HG02588 (cell line): ENCODE measurements at regions not wholly inside any gene's neighbourhood (a gene's known extent, or its start where the extent isn't known, plus 50 kb on each side); places are given as distances from the start of the nearest gene placed in this dataset.
"Not testable (repeated sequence)": the region's sequence is repeated elsewhere in the genome, so short reads cannot be mapped to it uniquely, and the experiment has no call there.

Experiments used
- ATAC-seq: cut with Tn5 transposase; IDR thresholded peaks from one replicate; pipeline ENCODE4 v1.9.1; 2021; ENCODE audit warnings: mild to moderate bottlenecking, moderate library complexity; ENCODE audit not compliant: unreplicated experiment

DNA sequence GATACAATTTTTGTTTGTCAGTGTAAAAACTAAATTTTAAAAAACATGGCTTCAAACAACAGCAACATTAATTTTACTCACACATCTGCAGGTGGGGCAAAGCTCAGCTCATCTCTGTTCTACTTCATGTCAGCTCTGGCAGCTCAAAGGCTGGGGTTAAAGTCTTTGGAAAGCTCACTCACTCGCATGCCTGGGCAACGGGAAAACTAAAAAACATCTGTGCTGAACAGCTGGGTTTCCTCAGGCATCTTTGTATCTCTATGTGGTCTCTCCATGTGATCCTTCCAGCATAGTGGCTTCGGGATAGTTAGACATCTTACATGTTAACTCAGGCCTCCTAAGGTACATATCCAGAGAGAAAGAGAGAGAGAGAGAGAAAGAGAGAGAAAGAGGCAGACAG, 499.6 kb downstream of the RFPL4B start:
- ATAC-seq = no peak

- ATAC-seq = no peak
Measured at GRCh38 chr6:112851146-112851545, 504.0 kb downstream of the RFPL4B start.

GRCh38 chr6:112853162-112853561, 506.0 kb downstream of the RFPL4B start:
- no peak for ATAC-seq

DNA sequence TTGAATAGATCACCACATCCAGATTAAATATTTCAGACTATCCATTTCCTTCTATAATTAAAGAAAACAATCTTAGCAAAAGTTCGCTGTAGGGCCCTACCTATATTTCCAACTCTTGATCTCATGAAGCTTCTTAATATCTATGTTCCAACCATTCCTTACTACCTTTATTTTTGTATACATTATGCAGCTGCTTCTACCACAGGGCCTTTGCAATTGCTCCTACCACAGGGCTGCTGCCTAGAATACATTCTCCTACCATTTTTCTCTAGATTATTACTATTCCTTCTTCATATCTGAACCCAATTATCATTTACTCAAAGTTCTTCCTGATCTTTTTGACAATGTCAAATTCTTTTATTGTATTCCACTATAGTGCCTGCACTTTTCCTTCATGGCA, 516.6 kb downstream of the RFPL4B start:
- ATAC-seq = no peak

DNA sequence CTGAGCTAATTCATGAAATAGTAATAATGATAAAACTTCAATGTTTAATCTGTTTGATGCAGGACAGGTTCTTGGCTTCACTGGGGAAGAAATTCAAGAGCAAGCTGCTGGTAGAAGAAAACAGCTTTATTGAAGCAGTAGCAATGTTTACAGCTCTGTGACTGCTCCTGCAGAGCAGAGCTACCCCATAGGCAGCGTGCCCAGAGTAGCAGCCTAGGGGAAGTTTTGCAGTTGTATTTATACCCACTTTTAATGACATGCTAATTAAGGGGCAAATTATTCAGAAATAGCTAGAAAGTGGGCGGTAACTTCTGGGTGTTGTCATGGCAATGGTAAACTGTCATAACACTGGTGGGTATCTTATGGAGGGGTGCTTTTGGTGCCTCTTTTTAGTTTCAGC, 518.0 kb downstream of the RFPL4B start:
- no peak for ATAC-seq

DNA sequence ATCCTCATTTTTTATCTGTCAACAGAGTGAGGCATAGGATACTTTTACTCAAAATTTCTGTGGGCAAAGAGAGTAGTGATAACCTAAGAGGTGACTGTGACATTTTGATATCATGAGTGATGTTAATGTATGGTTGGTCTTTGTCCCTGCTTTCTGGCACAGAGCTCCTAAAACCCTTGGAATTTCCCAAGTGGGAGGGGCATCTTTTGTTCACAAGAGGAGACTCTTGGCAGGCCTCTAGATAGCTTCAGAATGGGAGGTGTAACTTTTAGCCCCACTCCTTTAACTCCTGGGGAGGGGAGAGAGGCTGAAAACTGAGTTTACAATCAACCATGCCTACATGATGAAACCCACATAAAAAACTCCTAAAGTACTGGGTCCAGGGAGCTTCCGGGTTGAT, 527.8 kb downstream of the RFPL4B start:
- ATAC-seq = no peak

DNA sequence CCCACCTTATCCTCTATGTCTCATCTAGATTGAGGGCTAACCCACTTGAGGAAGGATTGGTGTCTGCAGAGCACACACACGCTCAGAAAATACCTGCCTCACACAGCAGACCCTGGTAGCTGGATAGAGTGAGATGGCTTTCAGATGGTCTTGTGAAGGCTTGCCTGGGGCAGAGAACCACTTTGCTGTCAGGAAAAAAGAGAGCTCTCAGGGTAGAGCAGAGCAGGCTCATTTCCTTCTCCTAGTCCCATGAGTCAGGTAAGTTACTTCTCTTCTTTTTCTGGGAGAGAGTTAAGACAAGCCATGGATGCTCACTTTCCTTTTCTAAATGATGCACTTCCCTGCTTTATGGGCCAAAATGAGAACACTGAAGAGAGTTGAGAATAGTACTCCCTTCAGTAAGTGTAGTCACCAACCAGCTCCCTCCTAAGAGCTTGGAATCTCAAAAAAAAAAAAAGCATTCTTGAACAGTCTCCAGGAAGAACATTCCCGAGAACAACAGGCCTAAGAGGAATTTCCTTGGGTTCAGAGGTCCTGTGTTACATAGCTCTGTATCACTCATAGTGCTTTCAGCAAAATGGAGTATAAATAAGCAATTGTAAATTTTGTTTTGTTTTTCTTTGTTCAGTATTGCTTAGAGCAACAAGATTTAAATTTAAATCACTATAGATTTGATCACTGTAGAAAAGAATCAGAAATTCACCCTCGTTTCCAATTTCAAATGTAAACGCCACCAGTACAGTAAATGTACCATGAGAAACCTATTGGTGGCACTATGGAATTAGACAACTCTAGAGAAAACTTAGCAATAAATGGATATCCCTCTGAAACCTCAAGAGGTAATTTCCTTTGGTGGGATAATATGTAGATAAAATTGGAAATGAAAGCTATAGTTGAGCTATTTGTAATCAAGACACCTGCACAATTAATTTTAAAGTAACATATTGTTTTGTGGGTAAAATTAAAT, 530.3 kb downstream of the RFPL4B start:
- ATAC-seq = no peak

DNA sequence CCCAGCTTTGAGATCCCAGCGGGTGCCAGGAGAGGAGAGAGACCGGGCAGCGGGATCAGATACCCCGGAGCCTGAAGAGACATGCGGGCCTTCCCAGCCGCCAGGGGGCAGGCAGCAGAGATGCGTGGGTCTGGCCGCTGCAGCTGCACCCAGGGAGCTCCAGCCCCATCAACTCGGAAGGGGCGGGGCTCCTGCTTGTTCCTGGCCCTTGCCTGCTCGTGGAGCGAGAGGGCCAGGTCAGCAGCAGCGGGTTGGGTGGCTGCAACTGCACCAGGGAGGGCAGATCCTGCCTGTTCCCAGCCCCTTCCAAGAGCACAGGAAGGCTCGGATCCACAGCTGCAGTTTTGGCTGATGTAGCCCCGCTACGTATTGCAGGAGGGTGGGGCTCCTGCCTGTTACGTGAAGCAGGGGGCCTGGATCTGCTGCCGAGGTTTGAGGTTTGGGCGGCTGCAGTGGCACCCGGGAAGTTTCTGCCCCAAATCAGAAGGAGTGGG, 532.8 kb downstream of the RFPL4B start:
- no peak for ATAC-seq

- no peak for ATAC-seq
Measured at GRCh38 chr6:112881027-112881426, 533.9 kb downstream of the RFPL4B start.

GRCh38 chr6:112881828-112882780, 535.0 kb downstream of the RFPL4B start:
- ATAC-seq = no peak

DNA sequence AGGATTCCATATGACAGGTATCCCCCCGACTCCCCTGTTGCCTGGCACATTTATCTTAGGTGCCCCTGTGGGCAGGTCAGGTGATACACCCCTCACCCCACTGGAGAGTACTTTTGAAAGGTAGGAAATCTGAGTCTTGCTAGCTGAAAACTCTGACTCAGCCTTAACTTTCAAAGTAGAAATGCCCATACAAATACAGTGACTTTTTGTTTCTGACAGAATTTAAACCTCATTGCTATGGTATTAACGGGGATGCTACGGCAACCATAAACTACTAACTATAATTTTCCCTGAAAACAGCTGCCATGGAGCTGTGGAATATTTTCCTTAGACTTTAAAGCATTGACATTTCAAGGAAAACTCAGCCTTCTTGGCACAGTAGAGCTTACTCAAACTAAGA, 536.0 kb downstream of the RFPL4B start:
- ATAC-seq = no peak

DNA sequence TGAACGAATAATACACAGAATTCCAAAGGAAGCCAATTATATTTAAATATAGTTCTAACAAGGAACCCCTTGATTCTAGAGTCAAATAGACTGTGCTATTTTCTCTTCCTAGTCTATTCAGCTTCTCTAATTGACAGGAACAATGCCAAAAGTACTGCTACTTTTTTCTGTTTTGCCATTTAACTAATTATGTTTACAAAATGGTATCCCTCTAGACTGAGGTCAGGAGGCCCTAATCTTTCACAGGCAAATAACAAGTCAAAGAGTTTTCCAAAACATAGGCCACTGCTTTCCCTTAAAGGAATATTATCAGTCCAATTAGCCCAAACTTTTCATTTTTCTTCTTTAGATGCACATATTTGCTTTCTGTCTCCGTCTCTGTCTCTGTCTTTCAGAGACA, 539.3 kb downstream of the RFPL4B start:
- no peak for ATAC-seq

GRCh38 chr6:112887424-112887823, 540.3 kb downstream of the RFPL4B start:
- not testable (repeated sequence) for ATAC-seq

DNA sequence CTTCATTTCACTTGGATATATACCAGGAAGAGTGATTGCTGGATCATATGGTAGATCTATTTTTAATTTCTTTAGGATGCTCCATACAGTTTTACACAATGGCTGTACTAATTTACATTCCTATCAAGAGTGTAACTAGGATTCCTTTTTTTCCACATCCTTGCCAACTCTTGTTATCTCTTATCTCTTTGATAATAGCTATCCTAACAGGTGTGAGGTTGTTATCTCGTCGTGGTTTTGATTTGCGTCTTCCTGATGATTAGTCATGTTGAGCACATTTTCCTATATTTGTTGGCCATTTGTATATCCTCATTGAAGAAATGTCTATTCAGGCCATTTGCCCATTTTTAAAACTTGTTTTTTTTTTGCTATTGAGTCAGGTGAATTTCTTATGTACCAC, 552.4 kb downstream of the RFPL4B start:
- ATAC-seq = no peak

GRCh38 chr6:112903361-112903760, 556.2 kb downstream of the RFPL4B start:
- ATAC-seq = no peak

DNA sequence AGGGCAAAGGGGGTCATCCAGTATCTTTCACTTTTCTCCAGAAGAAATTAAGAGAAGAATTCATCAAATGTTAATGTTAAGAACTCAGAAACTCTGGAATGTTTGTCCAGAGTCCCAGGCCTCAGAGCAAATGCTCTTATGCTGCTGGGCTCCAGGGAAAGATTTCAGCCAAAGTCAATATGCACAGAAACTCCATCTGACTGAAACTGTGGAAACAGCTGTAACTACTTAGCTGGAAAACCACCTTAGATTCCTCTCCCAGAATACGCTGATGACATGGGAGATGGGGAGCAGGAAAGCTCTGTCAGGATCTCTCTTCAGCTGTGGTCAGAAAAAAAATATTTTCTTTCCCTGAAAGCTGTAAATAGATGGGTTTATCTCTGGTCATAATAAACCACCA, 559.6 kb downstream of the RFPL4B start:
- ATAC-seq = no peak

DNA sequence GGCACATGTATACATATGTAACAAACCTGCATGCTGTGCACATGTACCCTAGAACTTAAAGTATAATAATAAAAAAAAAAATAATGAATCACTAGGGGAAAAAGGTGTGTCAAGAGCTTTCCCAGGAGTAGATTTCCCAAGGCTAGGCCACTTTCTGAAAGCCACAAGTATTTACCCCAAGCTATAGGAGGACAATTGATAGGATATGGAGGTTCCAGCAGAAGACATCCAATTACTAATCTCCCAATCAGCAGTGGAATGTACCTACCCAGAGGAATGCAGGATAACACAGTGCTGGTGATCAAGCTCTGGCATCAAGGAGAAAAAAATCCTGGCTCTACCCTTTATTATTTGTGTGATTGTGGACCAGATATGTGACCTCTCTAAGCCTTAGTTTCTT, 562.7 kb downstream of the RFPL4B start:
- ATAC-seq = no peak

DNA sequence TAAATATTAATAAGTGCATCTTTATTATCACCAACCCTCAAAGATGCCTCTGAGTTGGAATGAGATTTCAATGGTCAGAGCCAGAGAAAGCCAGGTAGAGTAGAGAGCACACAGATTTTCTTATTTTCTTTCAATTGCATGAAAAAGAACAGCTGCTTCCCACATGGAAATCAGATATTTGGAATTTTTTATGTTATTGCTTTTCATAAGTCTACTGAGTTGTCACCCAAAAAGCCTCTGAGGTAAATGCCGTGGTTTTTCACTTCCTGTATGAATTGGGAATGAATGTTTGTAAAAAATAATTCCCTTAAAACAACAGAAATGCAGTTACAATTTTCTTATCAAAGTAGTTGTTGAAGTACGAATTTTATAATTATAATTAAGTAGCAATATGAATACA, 563.1 kb downstream of the RFPL4B start:
- ATAC-seq = no peak

GRCh38 chr6:112911959-112912358, 564.8 kb downstream of the RFPL4B start:
- ATAC-seq = no peak

GRCh38 chr6:112912416-112913101, 565.4 kb downstream of the RFPL4B start:
- ATAC-seq = no peak

- ATAC-seq = not testable (repeated sequence)
Measured at GRCh38 chr6:112919744-112920143, 572.6 kb downstream of the RFPL4B start.
